PFSK-1 (cell line): ENCODE measurements at regions not wholly inside any gene's neighbourhood (a gene's known extent, or its start where the extent isn't known, plus 50 kb on each side); places are given as distances from the start of the nearest gene placed in this dataset.

Experiments
- FOXP2 ChIP-seq: optimal IDR thresholded peaks from 2 replicates; pipeline ENCODE3; 2011; ENCODE audit warnings: borderline replicate concordance, control low read depth, inconsistent platforms; ENCODE audit not compliant: insufficient read depth; ENCODE audit errors: extremely low read length, extremely low read depth
- POLR2AphosphoS5 ChIP-seq: IDR thresholded peaks from 2 replicates; pipeline ENCODE4 v1.6.1; 2012; ENCODE audit warnings: low read depth, mild to moderate bottlenecking, control low read depth, low read length, moderate library complexity
- SIN3A ChIP-seq: IDR thresholded peaks from 2 replicates; pipeline ENCODE4 v1.6.1; 2012; ENCODE audit warnings: mild to moderate bottlenecking, low read length, moderate library complexity, borderline replicate concordance; ENCODE audit not compliant: insufficient read depth
- TAF1 ChIP-seq: IDR thresholded peaks from 2 replicates; pipeline ENCODE4 v1.6.1; 2012; ENCODE audit warnings: low read length, control low read depth, borderline replicate concordance; ENCODE audit not compliant: insufficient read depth
- TF ChIP-seq, protein P1 (sequence below), 2 experiments: IDR thresholded peaks; 2 replicates each; pipeline versions ENCODE4 v1.6.1 to v1.8.0; 2011 to 2012; ENCODE audit warnings: low read depth in 2 of 2, low read length in 2 of 2, control low read depth in 1 of 2, inconsistent platforms in 1 of 2, mild to moderate bottlenecking in 1 of 2, moderate library complexity in 1 of 2; ENCODE audit not compliant: insufficient read depth in 1 of 2

DNA sequence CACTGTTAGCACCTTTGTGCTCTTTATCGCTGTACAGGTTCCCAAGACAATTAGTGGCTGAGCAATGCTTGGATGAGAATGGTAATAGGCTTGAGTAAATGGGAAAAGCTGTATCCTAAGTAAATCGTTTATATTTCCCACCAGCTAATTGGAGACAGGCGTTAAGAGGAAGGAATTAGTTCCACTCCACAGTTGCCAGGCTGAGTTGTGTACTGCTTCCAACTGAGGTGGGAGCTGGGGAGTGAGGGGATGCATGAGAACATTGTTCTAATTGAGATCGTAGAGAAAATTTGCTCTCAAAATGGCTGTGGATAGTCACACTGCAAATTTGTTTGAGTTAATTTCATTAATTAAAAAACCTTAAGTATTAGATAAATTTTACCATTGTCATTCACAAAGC is 285.0 kb upstream of the ADAMTSL1 start:
- TF ChIP-seq, protein P1, sequence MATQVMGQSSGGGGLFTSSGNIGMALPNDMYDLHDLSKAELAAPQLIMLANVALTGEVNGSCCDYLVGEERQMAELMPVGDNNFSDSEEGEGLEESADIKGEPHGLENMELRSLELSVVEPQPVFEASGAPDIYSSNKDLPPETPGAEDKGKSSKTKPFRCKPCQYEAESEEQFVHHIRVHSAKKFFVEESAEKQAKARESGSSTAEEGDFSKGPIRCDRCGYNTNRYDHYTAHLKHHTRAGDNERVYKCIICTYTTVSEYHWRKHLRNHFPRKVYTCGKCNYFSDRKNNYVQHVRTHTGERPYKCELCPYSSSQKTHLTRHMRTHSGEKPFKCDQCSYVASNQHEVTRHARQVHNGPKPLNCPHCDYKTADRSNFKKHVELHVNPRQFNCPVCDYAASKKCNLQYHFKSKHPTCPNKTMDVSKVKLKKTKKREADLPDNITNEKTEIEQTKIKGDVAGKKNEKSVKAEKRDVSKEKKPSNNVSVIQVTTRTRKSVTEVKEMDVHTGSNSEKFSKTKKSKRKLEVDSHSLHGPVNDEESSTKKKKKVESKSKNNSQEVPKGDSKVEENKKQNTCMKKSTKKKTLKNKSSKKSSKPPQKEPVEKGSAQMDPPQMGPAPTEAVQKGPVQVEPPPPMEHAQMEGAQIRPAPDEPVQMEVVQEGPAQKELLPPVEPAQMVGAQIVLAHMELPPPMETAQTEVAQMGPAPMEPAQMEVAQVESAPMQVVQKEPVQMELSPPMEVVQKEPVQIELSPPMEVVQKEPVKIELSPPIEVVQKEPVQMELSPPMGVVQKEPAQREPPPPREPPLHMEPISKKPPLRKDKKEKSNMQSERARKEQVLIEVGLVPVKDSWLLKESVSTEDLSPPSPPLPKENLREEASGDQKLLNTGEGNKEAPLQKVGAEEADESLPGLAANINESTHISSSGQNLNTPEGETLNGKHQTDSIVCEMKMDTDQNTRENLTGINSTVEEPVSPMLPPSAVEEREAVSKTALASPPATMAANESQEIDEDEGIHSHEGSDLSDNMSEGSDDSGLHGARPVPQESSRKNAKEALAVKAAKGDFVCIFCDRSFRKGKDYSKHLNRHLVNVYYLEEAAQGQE (IDR thresholded peaks at IDR 0.05; ENCODE audit: insufficient read depth in 1 of 2, low read depth in 2 of 2, low read length in 2 of 2) = no peak
- TF ChIP-seq POLR2AphosphoS5 (no peak), TAF1 (no peak), SIN3A (no peak), FOXP2 (no peak)

DNA sequence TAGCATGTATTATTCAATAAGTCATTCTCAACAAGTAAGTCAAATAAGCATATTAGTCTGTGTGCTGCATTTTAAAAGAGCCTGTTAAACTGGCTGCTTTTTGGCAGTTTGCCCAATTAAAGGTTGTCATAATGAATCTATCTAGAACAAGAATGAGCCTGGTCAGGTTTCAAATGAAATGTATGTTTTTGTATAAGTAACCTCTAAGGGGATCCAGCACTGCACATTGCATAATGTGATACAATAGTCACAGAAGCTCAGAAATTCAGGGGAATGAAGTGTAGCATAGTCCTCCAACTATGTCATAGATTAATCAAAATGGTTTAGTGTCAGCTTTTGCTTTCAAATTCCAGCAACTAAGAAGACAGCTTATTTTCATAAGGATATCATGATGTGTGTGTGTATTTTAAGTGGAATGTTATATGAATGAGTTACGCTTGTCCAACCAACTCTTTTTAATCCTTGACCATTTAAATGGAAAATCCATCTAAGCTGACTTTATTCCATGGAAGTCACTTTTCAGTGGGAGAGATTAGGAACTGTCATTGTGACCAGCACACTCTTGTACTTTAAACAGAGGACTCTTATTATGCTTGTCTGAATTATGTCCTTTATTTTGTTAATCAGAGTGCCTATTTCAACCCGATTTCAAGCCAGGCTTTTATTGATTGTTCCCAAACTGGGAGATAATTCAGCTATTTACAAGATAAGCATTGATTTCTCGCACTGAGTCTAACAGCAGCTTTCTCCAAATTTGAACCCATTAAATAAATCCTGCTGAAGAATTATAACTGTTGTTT is 283.9 kb upstream of the ADAMTSL1 start:
- TF ChIP-seq POLR2AphosphoS5 (no peak), FOXP2 (no peak), SIN3A (no peak), TAF1 (no peak)
- TF ChIP-seq, protein P1 (IDR thresholded peaks at IDR 0.05; ENCODE audit: insufficient read depth in 1 of 2, low read depth in 2 of 2, low read length in 2 of 2) = no peak

DNA sequence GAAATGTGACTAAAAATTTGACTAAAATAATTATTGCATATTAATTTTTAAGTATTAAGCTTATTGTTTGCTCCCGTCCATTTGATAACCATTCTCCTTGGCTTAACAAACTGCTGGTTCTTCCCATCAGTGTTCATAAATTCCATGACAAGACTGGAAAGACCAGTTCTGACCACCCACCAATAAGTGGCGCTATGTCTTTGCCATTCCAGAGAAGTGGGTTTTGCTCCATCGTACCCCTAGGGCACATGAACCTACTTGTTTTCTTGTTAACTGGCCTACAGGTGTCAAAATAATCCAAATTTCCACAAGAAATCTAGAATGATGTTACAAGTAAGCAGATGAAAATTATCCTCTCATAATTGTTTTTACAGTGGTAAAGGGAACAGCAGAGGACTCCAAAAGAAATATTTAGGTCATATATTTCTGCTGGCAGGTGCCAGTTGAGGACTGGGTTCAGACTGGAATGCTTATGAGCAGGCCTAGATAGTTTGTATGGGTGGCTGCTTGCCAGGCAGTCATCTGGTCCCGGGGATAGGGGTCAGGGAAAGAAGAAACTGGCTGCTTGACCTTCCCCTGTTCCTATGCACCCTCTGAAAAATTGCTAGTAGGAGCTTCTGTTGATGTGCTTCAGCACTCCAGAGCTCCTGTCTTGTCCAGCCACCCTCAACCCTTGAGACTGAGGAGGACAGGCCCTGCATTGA is 283.1 kb upstream of the ADAMTSL1 start:
- TF ChIP-seq POLR2AphosphoS5 (no peak), TAF1 (no peak), FOXP2 (no peak), SIN3A (no peak)
- TF ChIP-seq, protein P1 (IDR thresholded peaks at IDR 0.05; ENCODE audit: insufficient read depth in 1 of 2, low read depth in 2 of 2, low read length in 2 of 2) = no peak

DNA sequence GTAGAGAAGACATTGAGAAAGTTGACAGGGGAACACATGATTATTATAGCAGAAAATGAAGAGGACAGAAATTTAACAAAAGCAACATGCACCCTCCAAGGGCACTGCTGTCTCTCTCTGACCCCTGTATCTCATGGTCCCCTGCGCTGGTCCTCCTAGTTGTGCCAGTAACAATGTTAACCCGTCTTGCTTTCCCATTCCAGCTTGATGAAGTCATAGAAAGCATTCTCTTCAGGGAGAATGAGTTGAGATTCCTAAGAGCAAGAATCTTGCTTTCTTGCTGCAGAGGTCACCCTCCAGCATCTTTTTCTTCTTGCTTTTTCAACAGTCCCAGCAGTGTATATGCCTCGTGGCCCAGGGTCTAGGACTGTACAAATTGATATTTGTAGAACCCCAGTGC is 279.6 kb upstream of the ADAMTSL1 start:
- TF ChIP-seq FOXP2 (no peak), POLR2AphosphoS5 (no peak), TAF1 (no peak), SIN3A (no peak)
- TF ChIP-seq, protein P1 (IDR thresholded peaks at IDR 0.05; ENCODE audit: insufficient read depth in 1 of 2, low read depth in 2 of 2, low read length in 2 of 2) = no peak
